HG03571 (cell line): ENCODE measurements at regions not wholly inside any gene's neighbourhood (a gene's known extent, or its start where the extent isn't known, plus 50 kb on each side); places are given as distances from the start of the nearest gene placed in this dataset.

ENCODE experiments used
- ATAC-seq: cut with Tn5 transposase; IDR thresholded peaks from one replicate; pipeline ENCODE4 v1.9.1; 2021; ENCODE audit not compliant: unreplicated experiment

DNA sequence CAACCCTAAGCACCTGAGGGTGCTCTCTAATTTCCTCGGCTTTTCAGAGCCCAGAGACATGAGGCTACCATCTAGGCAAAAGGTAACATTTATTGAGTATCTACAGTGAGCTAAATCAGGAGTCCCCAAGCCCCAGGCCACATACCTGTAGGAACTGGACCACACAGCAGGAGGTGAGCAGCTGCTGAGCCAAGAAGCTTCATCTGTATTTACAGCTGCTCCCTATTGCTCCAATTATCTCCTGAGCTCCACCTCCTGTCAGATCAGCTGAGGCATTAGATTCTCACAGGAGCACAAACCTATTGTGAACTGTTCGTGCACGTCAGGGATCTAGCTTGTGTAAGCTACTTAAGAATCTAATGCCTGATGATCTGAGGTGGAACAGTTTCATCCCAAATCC is 70.2 kb downstream of the RND3 start:
- no peak for ATAC-seq

DNA sequence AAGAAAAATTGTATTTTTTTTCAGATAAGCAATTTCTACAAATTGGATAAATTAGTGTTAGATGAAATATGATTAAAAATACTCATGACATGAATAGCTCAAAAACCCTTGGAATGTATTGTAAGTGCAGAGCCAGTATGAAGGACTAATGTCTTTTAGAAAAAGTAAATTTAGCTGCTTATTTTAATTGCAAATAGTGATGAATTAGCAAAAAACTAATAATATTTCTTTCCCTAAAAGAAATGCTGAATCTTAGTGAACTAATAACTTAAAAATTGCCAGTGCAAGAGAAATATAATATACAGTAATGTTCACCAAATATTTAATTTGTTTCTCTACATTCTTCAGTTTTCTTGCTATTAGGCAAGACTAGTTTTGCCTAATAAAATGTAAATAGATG is 72.4 kb downstream of the RND3 start:
- ATAC-seq = no peak

DNA sequence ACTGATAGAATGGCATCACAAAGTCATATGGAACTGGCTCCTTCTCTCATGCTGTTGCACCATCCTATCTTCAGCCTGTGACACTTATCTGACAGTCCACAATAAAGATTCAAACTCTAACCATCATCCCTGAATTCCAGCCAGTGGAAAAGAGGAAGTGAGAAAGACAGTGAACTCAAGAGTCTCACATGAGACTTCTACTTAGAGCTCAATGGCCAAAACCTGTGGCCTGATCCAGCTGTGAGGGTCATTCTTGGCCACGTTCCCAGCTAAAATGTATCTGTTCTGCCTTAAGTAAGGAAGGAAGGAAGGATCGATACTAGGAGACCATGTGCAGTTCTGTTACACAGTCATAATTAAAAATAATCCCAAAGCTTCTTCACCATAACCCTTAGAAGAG is 73.6 kb downstream of the RND3 start:
- no peak for ATAC-seq

DNA sequence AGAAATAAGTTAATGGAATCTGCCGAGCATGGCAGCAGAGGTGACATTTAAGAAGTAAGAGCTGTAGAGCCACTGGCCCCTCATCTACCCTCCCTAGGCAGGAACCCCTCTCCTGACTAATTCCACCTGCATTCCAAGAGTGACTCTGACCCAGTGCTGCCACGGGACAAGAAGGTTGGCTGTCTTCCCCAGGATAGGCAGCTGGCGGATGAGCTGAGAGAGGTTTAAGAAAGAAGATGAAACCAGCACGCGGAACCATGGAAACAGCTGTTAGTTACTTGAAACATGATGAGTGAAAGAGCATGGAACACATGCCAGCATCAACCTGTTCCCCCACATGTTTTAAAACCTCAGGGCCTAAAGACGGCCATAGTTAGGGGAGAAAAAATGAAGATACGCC is 74.1 kb downstream of the RND3 start:
- ATAC-seq = no peak

DNA sequence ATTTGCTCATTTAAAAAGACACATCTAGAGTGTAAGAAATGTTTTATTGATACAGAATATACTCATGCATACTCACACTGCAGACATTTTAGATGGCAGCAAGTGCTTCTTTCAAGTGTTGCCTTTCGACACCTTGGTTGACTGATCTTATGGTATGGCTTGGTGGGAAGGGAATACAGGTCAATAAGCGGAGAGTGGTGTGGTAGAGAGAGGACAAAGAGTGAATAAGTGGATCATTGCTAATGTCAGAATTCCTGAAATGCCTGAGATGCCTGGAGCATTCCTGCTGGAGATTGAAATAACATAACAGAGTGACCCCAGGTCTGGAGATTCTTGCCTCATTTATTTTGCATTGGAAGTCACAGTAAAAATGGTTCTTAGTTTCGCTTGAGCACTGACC is 76.7 kb downstream of the RND3 start:
- ATAC-seq = no peak

DNA sequence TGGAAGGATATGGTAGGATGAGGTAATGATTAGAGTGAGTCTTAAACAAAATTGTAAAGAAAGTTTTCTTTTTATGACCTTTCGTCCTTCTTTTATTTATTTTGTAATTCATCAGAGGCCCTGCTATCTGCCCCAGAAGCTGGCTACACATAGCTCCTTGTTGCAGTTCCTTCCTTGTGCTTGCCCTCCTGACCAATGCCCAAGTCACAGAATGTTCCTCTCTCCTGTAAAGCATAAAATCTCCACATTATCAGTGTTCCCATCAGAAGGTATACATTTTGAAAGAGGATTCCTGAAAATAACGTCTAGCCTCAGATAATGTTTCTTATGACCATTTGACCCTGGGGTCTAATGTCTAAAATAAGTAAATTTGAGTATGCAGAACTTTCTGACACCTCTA is 78.3 kb downstream of the RND3 start:
- ATAC-seq = no peak

DNA sequence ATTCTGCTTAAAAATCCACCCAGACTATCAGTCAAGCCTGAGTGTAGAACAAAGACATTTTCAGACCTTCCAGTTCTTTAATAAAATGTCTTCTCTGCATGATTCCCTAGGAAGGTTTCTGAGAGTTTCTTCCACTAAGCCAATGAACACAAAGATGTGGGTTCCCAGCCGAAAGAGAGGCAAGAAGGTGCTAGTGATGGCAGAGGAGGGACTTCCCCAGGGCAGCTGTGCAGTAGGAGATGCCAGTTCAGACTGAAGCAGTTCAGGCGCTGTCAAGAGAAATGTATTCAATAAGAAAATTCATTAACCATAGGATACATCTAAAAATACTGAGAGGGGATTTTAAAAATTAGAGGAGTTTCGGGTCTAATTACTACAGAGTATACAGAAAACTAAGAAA is 83.3 kb downstream of the RND3 start:
- ATAC-seq = no peak

DNA sequence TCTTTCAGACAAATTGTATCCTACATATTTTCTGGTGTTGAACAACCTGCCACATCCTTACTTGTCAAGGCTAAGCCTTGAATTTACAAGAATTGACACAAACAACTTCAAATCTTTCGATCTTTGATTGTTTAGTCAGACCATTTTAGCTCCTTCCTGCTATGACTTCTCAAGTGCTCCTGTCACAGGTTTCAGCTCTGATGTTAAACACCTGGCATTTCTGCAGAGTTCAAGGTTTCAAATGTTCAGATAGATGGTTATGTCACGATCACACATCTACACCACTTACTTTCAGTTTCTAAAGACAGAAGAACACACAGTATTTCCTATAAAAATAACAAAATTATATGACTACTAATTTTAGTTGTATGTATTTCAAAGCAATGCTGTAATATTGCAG is 84.0 kb downstream of the RND3 start:
- no peak for ATAC-seq

DNA sequence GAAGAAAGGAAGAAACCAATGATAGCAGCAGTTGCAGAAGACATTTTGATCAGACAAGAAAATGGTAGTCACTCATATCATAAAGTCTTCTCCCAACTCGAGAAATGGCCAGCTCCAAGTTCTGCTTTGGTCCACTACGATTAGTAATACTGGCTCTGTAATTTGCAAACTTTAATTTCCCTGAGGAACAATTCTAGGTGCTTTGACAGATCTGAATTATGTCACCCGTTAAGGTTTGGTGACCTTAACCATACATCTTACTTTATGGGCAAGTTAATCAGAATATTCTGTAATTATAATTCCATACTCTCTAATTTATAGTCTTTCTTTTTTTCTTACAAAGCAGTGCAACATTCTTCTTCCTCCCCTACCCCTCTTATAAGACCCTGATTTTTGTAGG is 84.5 kb downstream of the RND3 start:
- ATAC-seq = no peak

DNA sequence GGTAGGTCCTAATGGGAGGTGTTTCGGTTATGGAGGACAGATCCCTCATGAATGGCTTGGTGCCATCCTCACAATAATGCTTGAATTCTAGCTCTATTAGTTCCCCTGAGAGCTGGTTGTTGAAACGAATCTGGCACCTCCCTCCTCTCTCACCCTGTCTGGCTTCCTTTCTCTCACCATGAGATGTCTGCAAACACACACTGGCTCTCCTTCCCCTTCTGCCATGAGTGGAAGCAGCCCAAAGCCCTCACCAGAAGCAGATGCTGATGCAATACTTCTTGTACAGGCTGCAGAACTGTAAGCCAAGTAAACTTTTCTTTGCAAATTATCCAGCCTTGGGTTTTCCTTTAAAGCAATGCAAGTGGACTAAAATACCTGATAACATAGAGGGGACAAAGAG is 86.6 kb downstream of the RND3 start:
- ATAC-seq = no peak

DNA sequence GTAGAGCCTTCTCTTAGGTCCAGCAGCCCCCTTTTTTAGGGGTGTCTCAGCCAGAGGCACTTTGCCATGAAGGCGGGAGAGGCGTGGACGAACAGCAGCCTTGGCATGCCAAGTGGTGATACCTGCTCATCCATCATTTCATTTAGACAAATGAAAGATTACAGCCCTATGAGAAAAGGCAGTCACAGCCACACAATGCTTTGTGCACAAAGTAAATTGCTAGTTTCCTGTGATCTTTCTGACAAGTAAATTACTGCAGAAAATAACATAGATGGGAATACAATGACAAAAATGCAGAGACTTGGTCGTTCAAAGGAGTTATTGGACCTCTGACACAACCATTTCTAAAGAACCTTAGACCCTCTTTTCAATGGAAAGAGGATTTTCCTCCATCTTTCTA is 94.9 kb downstream of the RND3 start:
- no peak for ATAC-seq

DNA sequence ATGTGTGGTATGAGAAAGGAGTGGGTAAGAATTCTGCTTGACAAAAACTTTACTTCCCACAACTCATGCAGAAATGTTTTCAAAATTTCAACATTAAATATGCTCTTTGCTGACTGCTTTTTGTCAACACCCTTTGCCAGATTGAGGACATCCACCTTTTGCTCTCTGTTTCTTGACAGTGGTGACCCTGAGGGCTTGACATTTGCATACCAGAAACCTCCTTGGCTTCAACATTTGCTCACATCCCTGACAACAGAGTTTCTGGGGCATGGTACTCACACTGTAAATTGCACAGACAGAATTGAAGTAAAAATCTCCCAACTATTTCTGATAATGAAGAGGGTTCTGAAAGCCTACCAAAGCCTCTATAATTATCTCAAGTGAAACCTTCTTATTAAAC is 95.7 kb downstream of the RND3 start:
- no peak for ATAC-seq

DNA sequence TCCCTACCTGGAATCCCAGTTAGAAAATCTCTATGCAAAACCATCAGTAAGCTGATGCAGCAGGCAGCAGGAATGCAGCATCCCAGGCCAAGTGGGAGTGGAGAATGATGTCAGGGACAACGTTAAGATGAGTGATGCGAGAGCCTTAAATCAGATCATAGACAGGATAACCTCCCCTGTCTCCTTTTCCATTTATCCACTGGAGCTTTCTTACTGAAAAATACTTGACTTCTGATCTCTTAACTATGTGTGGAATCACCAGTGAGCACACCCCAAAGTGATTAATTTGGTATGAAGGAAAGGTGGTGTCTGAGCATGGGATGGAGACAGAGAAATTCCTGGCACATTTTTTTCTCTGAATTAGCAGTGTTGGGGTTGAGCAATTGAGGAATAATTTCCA is 98.0 kb downstream of the RND3 start:
- no peak for ATAC-seq

DNA sequence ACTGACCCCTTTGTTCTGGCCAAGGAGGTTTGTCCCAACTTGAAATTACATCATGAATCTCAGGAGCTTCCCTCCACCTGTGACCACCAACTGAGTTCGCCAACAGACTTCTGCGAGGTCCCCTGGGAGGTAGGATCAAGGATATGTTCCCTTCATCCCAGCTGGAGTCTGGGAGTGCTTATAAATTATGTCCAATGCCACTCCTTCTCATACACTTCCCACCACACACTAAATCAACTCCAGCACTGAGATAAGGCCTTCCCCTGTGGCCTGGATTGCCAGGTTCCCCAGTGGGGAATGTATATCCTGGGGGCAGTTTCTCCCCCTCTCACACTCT is 99.2 kb downstream of the RND3 start:
- ATAC-seq = no peak

DNA sequence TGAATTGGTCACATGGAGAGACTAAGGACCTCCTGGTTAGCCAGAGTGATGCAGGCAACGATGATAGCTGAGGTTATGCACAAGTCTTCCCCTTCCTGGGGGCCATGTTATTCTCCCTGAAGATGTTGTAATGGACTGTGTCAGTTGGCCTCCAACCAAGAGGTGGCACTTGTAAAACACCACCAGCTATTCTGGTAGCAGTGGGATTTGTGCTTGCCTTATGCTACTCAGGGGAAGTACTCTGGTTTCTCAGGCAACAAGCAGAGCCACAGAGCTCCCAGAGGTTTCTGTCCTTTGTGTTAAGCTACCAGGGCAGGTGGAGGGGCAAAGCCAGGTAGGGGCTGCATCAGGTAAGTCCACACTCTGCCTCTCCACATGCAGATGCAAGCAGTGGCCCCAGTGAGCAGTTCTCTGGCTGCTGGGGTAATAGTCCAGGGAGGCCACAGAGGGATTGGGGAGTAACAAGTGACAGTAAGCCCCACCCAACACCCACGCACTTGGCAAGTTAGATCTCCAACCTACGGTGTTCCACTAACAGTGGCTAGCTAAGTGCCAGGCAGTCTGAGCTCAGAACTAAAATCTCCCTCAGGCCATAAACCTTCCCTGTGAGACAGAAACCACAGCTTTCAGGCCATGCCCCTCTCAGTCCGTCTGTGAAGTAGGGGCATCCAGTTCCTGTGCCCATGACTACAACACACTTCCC is 99.7 kb downstream of the RND3 start:
- no peak for ATAC-seq

DNA sequence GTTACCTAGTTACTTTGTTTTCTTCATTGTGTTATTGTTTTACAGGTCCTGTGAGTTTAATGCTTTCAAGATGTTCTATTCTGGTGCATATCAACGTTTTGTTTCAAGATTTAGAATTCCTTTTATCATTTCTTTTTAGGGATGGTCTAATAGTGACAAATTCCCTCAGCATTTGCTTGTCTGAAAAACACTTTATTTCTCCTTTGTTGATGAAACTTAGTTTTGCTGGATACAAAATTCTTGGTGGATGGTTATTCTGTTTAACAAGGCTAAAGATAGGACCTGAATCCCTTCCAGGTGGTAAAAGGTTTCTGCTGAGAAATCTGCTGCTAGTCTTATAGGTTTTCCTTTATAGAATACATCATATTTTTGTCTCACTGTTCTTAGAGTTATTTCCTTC is 102.3 kb downstream of the RND3 start:
- no peak for ATAC-seq

DNA sequence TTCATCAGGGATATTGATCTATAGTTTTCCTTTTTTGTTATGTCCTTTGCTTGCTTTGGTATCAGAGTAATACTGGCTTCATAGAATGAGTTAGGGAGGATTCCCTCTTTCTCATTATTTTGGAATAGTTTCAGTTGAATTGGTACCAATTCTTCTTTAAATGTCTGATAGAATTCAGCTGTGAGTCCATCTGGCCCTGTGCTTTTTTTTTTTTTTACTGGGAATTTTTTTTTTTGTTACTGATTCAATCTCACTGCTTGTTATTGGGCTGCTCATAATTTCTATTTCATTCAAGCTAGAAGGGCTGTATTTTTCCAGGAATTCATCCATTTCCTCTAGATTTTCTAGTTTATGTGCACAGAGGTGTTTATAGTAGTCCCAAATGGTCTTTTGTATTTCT is 103.9 kb downstream of the RND3 start:
- no peak for ATAC-seq

DNA sequence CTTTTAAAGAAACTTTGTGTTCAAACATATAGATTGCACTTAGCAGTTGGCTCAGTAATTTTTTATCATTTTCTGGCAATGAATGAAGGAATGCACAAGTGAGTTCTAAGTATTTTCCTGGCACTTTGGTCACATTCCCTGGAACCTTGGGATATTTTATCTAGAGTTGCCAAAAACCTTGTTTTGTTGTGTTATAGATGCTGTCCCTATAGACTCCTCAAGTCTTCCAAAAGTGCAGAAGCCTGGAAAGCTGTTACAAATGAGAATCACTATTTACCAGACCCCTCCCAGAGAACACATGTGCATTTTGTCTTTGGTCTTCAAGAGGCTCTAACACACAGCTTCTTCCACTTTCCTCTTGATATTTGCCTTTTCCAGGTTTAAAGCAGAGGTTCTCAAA is 108.3 kb downstream of the RND3 start:
- no peak for ATAC-seq

DNA sequence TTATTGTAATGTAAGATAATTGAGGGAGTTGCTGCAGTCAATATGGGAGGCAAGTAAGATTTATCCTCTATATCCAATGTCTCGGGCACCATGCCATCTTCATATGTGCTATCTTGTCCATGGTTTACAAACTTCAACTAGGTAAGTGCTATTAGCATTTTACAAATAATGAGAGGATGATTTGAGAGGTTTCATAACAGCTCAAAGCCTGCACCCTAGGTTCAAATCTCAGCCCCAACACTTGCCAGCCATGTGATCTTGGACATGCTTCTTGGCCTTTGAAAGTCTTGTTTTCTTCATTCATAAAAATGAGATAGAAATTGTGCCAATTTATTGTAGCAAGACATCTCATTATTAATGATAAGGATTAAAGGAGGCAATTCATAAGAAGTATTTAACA is 108.8 kb downstream of the RND3 start:
- no peak for ATAC-seq

DNA sequence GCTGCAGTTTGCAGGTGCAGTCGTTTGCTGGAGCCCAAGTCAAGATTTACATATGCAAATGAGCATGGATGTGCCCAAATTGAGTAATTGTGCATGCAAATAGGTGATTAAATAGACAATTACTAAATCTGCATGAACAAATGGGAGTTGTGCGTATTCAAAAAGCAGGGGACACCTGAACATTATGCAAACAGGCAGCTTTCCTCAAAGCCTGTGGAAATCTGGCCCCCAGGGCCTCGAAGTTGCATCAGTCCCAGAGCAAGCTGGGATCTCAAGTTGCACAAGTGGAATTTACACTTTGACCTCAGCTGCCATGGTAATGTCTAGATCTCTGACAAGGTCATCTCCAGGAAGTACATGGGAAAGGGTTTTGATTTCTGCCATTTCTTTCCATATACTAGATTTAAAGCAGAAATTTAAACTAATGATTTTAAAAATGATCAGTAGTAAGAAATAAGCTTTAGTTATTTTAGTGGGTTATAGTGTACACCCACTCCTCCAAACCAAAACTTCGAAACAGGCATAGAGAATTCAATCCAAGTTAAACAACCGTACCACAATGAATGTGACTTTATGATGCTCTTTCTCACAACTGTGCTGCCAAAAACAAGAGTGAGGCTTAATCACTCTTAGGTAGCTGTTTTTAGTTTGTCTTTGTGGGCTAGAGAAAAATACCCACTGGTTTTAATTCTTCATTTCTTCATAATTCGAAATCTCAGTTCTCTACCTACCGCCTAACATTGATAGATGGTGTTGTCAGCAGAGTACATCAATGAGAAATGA is 110.7 kb downstream of the RND3 start:
- no peak for ATAC-seq

DNA sequence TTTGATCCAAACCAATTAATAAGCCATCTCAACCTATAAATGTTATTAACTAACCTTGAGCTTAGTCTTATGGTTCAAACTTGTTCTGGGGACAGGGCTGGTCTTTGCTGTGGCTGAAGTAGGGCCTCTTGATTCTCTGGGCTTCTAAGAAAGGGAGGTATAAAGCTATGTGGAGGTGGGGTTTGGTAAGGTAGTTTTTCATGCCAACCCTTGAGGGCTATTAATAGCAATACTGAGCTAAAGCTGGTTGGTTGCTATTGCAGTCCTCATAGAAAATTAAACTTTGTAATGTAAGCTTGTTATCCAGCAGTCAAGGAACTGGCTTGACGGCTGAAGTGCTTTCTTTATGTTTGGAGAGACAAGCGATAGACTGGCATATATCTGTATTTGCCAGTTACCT is 112.1 kb downstream of the RND3 start:
- no peak for ATAC-seq

DNA sequence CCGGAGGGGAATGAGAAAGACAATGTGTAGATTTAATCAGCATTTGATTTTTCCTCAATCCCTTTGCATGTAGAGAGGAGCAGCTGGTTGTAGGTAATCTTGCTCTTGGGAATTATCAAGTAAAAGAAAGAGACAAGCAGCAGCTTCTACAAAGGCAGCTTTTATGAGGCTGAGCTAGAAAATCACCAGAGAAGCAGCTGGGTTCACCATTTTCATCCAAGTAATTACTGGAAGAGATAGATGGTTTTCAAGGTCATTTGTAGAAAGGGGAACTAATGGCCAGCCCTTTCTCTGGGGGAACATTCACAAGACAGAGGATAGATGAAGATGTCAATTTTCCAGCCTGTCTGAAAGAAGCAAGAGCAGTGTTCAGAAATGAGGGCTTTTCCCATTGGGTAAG is 113.0 kb downstream of the RND3 start:
- no peak for ATAC-seq

DNA sequence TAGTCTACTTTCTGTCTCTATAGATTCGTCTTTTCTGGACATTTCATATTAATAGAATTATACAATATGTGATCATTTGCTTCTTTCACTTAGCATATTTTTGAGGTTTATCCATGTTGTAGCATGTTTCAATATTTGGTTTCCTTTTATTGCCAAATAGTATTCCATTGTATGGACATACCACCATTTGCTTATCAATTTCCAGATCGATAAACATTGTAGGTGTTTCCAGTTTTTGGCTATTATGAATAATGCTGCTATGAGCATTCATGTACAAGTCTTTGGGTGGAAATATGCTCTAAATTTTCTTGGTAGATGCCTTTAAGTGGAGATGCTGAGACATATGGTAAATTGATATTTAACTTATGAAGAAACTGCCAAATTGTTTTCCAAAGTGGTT is 114.1 kb downstream of the RND3 start:
- no peak for ATAC-seq
